HS-5 (cell line): ENCODE measurements at regions not wholly inside any gene's neighbourhood (a gene's known extent, or its start where the extent isn't known, plus 50 kb on each side); places are given as distances from the start of the nearest gene placed in this dataset.

Experiments
- DNase-seq: peaks from one replicate; pipeline ENCODE4 v3.0.0-alpha.2; 2012; ENCODE audit warnings: low read depth

- DNase-seq = no peak
Observed at GRCh38 chr4:100841911-100842310, 324.1 kb upstream of the EMCN start.

- no peak for DNase-seq
Observed at GRCh38 chr4:100839712-100840111, 321.9 kb upstream of the EMCN start.

GRCh38 chr4:100838286-100838685 is 320.5 kb upstream of the EMCN start:
- no peak for DNase-seq

- no peak for DNase-seq
Observed at GRCh38 chr4:100836929-100837328, 319.1 kb upstream of the EMCN start.

GRCh38 chr4:100834616-100835015 is 316.8 kb upstream of the EMCN start:
- DNase-seq = no peak

GRCh38 chr4:100833906-100834305 is 316.1 kb upstream of the EMCN start:
- DNase-seq = no peak

GRCh38 chr4:100828986-100829685 is 311.3 kb upstream of the EMCN start:
- DNase-seq = peak; percentile 16

- DNase-seq = no peak
Observed at GRCh38 chr4:100828364-100828763, 310.5 kb upstream of the EMCN start.

- DNase-seq = no peak
Observed at GRCh38 chr4:100827756-100828155, 309.9 kb upstream of the EMCN start.

- DNase-seq = no peak
Observed at GRCh38 chr4:100826808-100827548, 309.2 kb upstream of the EMCN start.

- no peak for DNase-seq
Observed at GRCh38 chr4:100826067-100826466, 308.2 kb upstream of the EMCN start.

GRCh38 chr4:100823993-100824323 is 306.1 kb upstream of the EMCN start:
- no peak for DNase-seq

- peak; percentile 30 for DNase-seq
Observed at GRCh38 chr4:100823066-100823992, 305.5 kb upstream of the EMCN start.

- DNase-seq = no peak
Observed at GRCh38 chr4:100820249-100820648, 302.4 kb upstream of the EMCN start.

- no peak for DNase-seq
Observed at GRCh38 chr4:100819505-100819904, 301.7 kb upstream of the EMCN start.

- DNase-seq = no peak
Observed at GRCh38 chr4:100816436-100817045, 298.7 kb upstream of the EMCN start.

GRCh38 chr4:100811046-100811445 is 293.2 kb upstream of the EMCN start:
- no peak for DNase-seq

GRCh38 chr4:100809506-100809905 is 291.7 kb upstream of the EMCN start:
- DNase-seq = no peak

GRCh38 chr4:100806988-100807387 is 289.2 kb upstream of the EMCN start:
- DNase-seq = no peak

GRCh38 chr4:100805538-100805937 is 287.7 kb upstream of the EMCN start:
- no peak for DNase-seq

- no peak for DNase-seq
Observed at GRCh38 chr4:100804576-100805360, 286.9 kb upstream of the EMCN start.

GRCh38 chr4:100803751-100804150 is 285.9 kb upstream of the EMCN start:
- DNase-seq = no peak
